Hepatocyte (in vitro differentiated cells): ENCODE measurements at regions not wholly inside any gene's neighbourhood (a gene's known extent, or its start where the extent isn't known, plus 50 kb on each side); places are given as distances from the start of the nearest gene placed in this dataset.

Experiments
- DNase-seq: peaks from one replicate; pipeline ENCODE4 v3.0.0-alpha.2; 2016; ENCODE audit warnings: low spot score
- H2AFZ ChIP-seq: fragments of 200-600 bp; sonication (generic); 2 replicates; pipeline ENCODE4 v1.6.0; 2016; ENCODE audit warnings: antibody characterized with exemption, mild to moderate bottlenecking
- H3K27ac ChIP-seq: fragments of 200-600 bp; sonication (generic); 2 replicates; pipeline ENCODE4 v1.5.1; 2016; ENCODE audit warnings: mild to moderate bottlenecking
- H3K27me3 ChIP-seq: fragments of 200-600 bp; sonication (generic); 2 replicates; pipeline ENCODE4 v1.6.1; 2016
- H3K36me3 ChIP-seq: fragments of 200-600 bp; sonication (generic); replicated peaks from 2 replicates; pipeline ENCODE4 v1.5.1; 2016; ENCODE audit warnings: low read depth; ENCODE audit not compliant: insufficient read depth
- H3K4me1 ChIP-seq: fragments of 200-600 bp; sonication (generic); 2 replicates; pipeline ENCODE4 v1.5.1; 2016; ENCODE audit warnings: mild to moderate bottlenecking, moderate library complexity; ENCODE audit not compliant: insufficient read depth
- H3K4me2 ChIP-seq: fragments of 200-600 bp; sonication (generic); 2 replicates; pipeline ENCODE4 v1.6.0; 2016
- H3K4me3 ChIP-seq: fragments of 200-600 bp; sonication (generic); 2 replicates; pipeline ENCODE4 v1.5.1; 2016; ENCODE audit warnings: mild to moderate bottlenecking
- H3K79me2 ChIP-seq: fragments of 200-600 bp; sonication (generic); 2 replicates; pipeline ENCODE4 v1.6.0; 2017; ENCODE audit warnings: mild to moderate bottlenecking
- H3K9me2 ChIP-seq: fragments of 200-600 bp; sonication (generic); replicated peaks from 2 replicates; pipeline ENCODE4 v1.6.0; 2017; ENCODE audit warnings: mild to moderate bottlenecking; ENCODE audit not compliant: insufficient read depth
- H3K9me3 ChIP-seq: fragments of 200-600 bp; sonication (generic); 2 replicates; pipeline ENCODE4 v1.5.1; 2016; ENCODE audit warnings: low read depth, mild to moderate bottlenecking
- H4K20me1 ChIP-seq: fragments of 200-600 bp; sonication (generic); 2 replicates; pipeline ENCODE4 v1.6.0; 2016; ENCODE audit warnings: mild to moderate bottlenecking; ENCODE audit not compliant: insufficient read depth, poor library complexity, severe bottlenecking
- EZH2 ChIP-seq: fragments of 200-600 bp; sonication (generic); IDR thresholded peaks from 2 replicates; pipeline ENCODE4 v1.6.1; 2016; ENCODE audit warnings: antibody characterized with exemption, mild to moderate bottlenecking, borderline replicate concordance
- EZH2phosphoT487 ChIP-seq: fragments of 200-600 bp; sonication (generic); IDR thresholded peaks from one replicate; pipeline ENCODE4 v1.6.1; 2018; ENCODE audit warnings: antibody characterized with exemption, mild to moderate bottlenecking, low read depth, moderate library complexity; ENCODE audit not compliant: unreplicated experiment, severe bottlenecking
- WGBS: methylation state at CpG from one replicate; pipeline ENCODE4 v1.1.6; 2016; ENCODE audit warnings: low lambda C conversion rate; ENCODE audit errors: missing lambda C conversion rate; 5-methylcytosine and 5-hydroxymethylcytosine counted together
- TF ChIP-seq, protein P1 (sequence below): fragments of 200-600 bp; sonication (generic); IDR thresholded peaks from 2 replicates; pipeline ENCODE4 v1.5.1; 2016; ENCODE audit warnings: antibody characterized with exemption, mild to moderate bottlenecking; ENCODE audit not compliant: poor library complexity

DNA sequence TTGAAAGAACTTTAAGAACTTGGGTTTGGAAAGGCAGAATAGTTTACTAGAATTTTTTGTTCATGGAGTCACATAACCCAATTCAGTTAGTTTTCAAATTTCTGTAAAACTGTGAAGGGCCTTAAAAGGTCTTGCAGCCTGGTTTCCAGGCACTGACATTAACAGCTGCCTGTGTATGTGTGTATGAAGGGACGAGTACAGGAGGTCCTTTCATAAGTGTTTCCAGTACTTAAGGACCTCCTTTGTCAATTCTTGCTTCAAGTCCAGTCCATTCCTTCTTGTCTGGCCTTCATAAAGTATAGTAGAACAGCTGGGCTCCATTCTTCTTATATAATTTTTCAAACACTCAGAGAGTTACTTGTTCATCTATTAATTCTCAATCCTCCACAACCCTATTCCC, 136.5 kb downstream of the NR4A2 start:
- H3K9me2 ChIP-seq: no peaks in the 10 kb centered on the region
- DNase-seq: no peak
- no peaks in the 10 kb centered on the region for H3K9me3 ChIP-seq
- H3K36me3 ChIP-seq: no peaks in the 10 kb centered on the region
- no peaks in the 10 kb centered on the region for H4K20me1 ChIP-seq
- H3K27me3 ChIP-seq: no peaks in the 10 kb centered on the region
- no peak overlapping the region for H2AFZ ChIP-seq
- H3K27ac ChIP-seq: no peak overlapping the region
- H3K4me1 ChIP-seq: no peaks in the 10 kb centered on the region
- 83% methylated on average over 1 of the region's 1 CpG for WGBS
- no peaks in the 10 kb centered on the region for H3K79me2 ChIP-seq
- no peak overlapping the region for H3K4me2 ChIP-seq
- no peak overlapping the region for H3K4me3 ChIP-seq
- TF ChIP-seq EZH2 (no peak), EZH2phosphoT487 (no peak)
- TF ChIP-seq, protein P1, sequence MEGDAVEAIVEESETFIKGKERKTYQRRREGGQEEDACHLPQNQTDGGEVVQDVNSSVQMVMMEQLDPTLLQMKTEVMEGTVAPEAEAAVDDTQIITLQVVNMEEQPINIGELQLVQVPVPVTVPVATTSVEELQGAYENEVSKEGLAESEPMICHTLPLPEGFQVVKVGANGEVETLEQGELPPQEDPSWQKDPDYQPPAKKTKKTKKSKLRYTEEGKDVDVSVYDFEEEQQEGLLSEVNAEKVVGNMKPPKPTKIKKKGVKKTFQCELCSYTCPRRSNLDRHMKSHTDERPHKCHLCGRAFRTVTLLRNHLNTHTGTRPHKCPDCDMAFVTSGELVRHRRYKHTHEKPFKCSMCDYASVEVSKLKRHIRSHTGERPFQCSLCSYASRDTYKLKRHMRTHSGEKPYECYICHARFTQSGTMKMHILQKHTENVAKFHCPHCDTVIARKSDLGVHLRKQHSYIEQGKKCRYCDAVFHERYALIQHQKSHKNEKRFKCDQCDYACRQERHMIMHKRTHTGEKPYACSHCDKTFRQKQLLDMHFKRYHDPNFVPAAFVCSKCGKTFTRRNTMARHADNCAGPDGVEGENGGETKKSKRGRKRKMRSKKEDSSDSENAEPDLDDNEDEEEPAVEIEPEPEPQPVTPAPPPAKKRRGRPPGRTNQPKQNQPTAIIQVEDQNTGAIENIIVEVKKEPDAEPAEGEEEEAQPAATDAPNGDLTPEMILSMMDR: no peak

DNA sequence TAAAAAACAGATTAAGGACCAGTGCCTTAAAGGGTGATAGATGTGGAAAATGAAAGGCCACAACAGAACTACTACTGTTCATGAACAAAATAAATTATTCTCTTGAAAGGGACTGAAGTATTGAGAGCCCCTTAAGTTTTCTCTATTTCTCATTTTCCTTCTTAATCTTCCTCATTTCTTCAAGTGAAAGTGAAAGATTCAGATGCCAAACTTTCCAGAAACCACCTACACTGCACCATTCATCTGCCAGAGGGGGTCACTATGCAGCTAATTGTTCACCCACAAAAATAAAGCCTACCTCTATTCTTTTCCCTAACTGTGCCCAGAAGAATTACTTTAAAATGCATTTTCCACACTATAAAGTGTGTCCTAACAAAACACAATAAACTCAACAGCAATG, 140.1 kb downstream of the NR4A2 start:
- no peak for DNase-seq
- H4K20me1 ChIP-seq: no peaks in the 10 kb centered on the region
- H3K36me3 ChIP-seq: no peaks in the 10 kb centered on the region
- TF ChIP-seq, protein P1: no peak
- no peak for TF ChIP-seq EZH2
- TF ChIP-seq EZH2phosphoT487: no peak
- H2AFZ ChIP-seq: no peak overlapping the region
- H3K4me3 ChIP-seq: no peak overlapping the region
- no peaks in the 10 kb centered on the region for H3K79me2 ChIP-seq
- no peak overlapping the region for H3K27ac ChIP-seq
- H3K4me2 ChIP-seq: no peak overlapping the region
- no peaks in the 10 kb centered on the region for H3K27me3 ChIP-seq
- peaks cover 3% of the 10 kb centered on the region for H3K4me1 ChIP-seq
- H3K9me3 ChIP-seq: no peaks in the 10 kb centered on the region
- H3K9me2 ChIP-seq: no peaks in the 10 kb centered on the region

DNA sequence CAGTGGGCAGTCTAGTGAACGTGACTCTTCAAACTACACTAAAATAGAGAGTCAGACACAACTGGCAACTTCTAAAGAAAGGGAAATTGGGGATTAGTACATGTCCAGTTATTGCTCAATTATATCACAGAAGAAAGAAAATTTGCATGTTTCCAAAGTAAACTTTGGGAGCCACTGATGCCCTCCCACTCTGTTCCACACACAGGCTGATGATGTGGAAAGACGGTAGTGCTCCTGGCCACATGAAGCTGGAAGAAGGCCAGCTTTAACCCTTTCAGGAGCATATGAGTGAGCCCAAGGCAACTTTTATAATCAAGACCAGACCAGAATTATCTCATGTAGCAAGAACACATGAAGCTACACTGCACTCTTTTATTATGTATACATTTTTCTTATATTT, 141.0 kb downstream of the NR4A2 start:
- H3K79me2 ChIP-seq: no peaks in the 10 kb centered on the region
- TF ChIP-seq EZH2phosphoT487 (no peak), EZH2 (no peak)
- TF ChIP-seq, protein P1: no peak
- DNase-seq: no peak
- H2AFZ ChIP-seq: no peak overlapping the region
- H3K36me3 ChIP-seq: no peaks in the 10 kb centered on the region
- no peak overlapping the region for H3K4me2 ChIP-seq
- H3K27ac ChIP-seq: no peak overlapping the region
- no peaks in the 10 kb centered on the region for H3K9me3 ChIP-seq
- no peaks in the 10 kb centered on the region for H3K27me3 ChIP-seq
- WGBS: 26% methylated on average over 2 of the region's 2 CpGs
- no peaks in the 10 kb centered on the region for H3K9me2 ChIP-seq
- H3K4me1 ChIP-seq: peaks cover 3% of the 10 kb centered on the region
- no peak overlapping the region for H3K4me3 ChIP-seq
- no peaks in the 10 kb centered on the region for H4K20me1 ChIP-seq

DNA sequence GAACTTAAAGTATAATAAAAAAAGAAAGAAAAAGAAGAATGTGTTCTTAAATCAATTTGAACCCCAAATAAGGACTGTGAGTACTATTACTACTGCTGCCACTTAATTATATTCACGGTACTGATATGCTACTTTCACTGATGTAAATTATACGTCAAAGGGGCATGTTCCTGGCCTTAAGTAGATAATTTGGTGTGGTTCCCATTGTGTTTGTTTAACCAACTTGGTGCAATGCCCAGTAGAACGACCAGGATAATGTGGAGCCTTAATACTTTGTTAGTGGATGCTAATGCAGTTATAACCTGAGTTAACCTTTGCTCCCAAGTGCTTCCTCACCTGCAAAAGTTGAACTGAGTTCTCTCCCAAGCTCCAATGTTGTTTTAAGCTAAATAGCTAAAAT, 142.0 kb downstream of the NR4A2 start:
- TF ChIP-seq, protein P1: no peak
- no peak for TF ChIP-seq EZH2phosphoT487
- TF ChIP-seq EZH2: no peak
- Histone ChIP-seq H3K36me3 (no peaks in the 10 kb centered on the region), H3K9me3 (no peaks in the 10 kb centered on the region), H3K4me1 (peaks cover 3% of the 10 kb centered on the region), H2AFZ (no peak overlapping the region), H3K4me2 (no peak overlapping the region), H3K79me2 (no peaks in the 10 kb centered on the region), H3K27me3 (no peaks in the 10 kb centered on the region), H3K9me2 (no peaks in the 10 kb centered on the region), H3K4me3 (no peak overlapping the region), H4K20me1 (no peaks in the 10 kb centered on the region), H3K27ac (no peak overlapping the region)
- no peak for DNase-seq
- WGBS: 62% methylated on average over 3 of the region's 3 CpGs
